ENCODE measurements at regions not wholly inside any gene's neighbourhood (a gene's known extent, or its start where the extent isn't known, plus 50 kb on each side); places are given as distances from the start of the nearest gene placed in this dataset.
"Not testable (repeated sequence)": the region's sequence is repeated elsewhere in the genome, so short reads cannot be mapped to it uniquely, and the experiment has no call there.

- H3K4me1 Mint-ChIP-seq (ENCODE audit: low read depth) = no peaks in the 10 kb centered on the region
- H3K36me3 Mint-ChIP-seq (ENCODE audit: low read depth) = no peaks in the 10 kb centered on the region
- peaks cover 2% of the 10 kb centered on the region for H3K27me3 Mint-ChIP-seq
- intact Hi-C loops (cut with micrococcal nuclease) = no loop called here
- H3K4me3 Mint-ChIP-seq = no peak overlapping the region
- H3K9me3 Mint-ChIP-seq = no peaks in the 10 kb centered on the region
- no peak overlapping the region for H3K27ac Mint-ChIP-seq
These were observed 134.8 kb downstream of the MFSD1 start for GRCh38 chr3:158936530-158937113.

DNA sequence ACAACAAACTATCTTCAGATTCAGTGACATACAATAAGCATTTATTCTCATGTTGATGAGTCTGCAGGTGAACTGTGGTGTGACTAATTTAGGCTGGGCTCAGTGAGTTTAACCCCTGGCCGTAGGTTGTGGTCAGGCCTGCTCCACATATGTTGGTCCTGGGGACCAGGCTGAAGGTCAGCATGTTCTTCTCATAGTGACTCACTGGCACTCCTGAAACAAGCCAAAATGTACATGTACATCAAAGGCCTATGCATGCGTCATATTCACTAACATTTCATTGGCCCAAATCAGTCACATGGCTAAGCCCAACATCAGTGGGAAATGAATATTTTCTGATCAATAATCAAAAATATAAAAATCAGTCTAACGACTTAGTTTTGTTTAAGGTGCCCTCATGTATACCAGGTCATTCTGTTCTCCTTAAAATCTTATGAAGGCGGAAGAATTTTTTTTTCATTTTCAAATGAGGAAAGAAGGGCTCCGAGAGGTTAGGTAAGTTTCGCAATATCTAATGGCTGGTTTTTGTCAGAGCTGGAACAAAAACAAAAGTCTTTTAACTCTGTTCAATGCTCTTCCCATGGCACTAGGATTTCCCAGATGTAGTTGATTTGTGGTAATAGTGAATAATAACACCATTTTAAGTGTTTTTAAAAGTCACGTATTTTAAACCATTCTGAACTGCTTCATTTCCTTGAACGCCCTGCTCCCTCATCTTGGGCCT lies 148.5 kb downstream of the MFSD1 start:
- no peaks in the 10 kb centered on the region for H3K4me1 Mint-ChIP-seq (ENCODE audit: low read depth)
- no peaks in the 10 kb centered on the region for H3K9me3 Mint-ChIP-seq
- no peaks in the 10 kb centered on the region for H3K27me3 Mint-ChIP-seq
- no peaks in the 10 kb centered on the region for H3K36me3 Mint-ChIP-seq (ENCODE audit: low read depth)
- H3K27ac Mint-ChIP-seq = no peak overlapping the region
- intact Hi-C loops (cut with micrococcal nuclease) = no loop called here
- H3K4me3 Mint-ChIP-seq = no peak overlapping the region

DNA sequence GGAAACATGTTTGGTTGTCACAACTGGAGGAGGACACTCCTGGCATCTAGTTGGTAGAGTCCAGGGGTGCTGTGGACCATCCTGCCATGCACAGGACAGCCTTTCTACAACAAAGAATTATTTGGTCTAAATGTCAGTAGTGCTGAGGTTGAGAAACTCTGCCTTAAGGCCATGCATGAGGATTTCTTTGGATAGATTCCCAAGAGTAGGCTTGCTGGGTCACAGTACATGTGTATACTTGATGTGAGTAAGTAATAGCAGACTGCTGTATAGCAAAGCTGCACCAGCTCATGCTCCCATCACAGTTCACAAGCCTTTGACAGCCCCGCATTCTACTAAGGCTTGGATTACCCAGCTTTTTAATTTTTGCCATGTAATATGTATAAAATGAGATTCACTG lies 151.3 kb downstream of the MFSD1 start:
- peaks cover 1% of the 10 kb centered on the region for H3K9me3 Mint-ChIP-seq
- H3K4me3 Mint-ChIP-seq = no peak overlapping the region
- H3K27me3 Mint-ChIP-seq = no peaks in the 10 kb centered on the region
- H3K27ac Mint-ChIP-seq = no peak overlapping the region
- no peaks in the 10 kb centered on the region for H3K36me3 Mint-ChIP-seq (ENCODE audit: low read depth)
- no peaks in the 10 kb centered on the region for H3K4me1 Mint-ChIP-seq (ENCODE audit: low read depth)
- intact Hi-C loops (cut with micrococcal nuclease) = no loop called here

DNA sequence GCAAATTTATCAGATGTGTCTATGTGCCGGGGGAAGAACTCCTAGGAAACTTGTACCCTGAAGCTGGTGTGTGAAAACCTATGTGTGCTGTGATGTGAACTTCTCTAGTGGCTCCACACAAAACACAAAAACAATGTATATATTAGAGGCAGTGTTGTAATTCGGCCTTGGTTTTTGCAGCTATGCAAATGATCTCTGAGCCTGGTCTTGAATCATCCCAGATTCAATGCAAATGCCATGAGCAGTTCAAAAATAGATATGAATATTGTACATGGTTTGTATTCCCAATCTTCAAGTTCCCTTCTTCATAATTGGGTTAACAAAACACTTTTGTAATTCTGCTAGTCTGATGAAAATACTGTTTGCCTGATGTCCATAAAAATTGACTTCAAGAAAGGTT lies 152.6 kb downstream of the MFSD1 start:
- H3K4me3 Mint-ChIP-seq = no peak overlapping the region
- no peak overlapping the region for H3K27ac Mint-ChIP-seq
- peaks cover 8% of the 10 kb centered on the region for H3K9me3 Mint-ChIP-seq
- intact Hi-C loops (cut with micrococcal nuclease) = no loop called here
- H3K4me1 Mint-ChIP-seq (ENCODE audit: low read depth) = no peaks in the 10 kb centered on the region
- H3K36me3 Mint-ChIP-seq (ENCODE audit: low read depth) = no peaks in the 10 kb centered on the region
- no peaks in the 10 kb centered on the region for H3K27me3 Mint-ChIP-seq

DNA sequence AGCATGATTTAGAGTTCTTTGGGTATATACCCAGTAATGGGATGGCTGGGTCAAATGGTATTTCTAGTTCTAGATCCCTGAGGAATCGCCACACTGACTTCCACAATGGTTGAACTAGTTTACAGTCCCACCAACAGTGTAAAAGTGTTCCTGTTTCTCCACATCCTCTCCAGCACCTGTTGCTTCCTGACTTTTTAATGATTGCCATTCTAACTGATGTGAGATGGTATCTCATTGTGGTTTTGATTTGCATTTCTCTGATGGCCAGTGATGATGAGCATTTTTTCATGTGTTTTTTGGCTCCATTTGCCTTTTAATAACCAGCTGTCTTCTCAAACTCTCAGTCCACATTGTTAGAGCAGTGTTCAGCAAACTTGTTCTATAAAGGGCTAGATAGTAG lies 155.9 kb downstream of the MFSD1 start:
- H3K27me3 Mint-ChIP-seq; H3K4me3 Mint-ChIP-seq; H3K27ac Mint-ChIP-seq; H3K36me3 Mint-ChIP-seq (ENCODE audit: low read depth); intact Hi-C loops (cut with micrococcal nuclease); H3K9me3 Mint-ChIP-seq; H3K4me1 Mint-ChIP-seq (ENCODE audit: low read depth): not testable (repeated sequence)

DNA sequence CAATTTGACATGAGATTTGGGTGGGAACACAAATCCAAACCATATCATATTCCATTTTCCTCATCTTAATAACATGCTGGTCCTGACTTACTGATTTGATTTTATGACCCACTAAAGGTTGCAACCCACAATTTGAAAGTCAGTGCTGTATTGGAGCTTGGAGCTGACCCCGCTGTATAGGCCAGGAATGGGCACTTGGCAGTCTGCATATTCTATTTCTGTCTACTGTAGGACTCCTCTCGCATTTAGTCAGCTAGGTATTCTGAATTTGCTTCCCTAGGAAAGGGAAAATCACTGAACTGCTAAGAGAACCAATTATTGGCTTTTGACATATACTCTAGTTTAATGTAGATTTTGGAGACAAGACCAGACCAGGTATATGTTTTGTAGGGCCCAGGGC lies 157.0 kb downstream of the MFSD1 start:
- Mint-ChIP-seq H3K27me3 (no peaks in the 10 kb centered on the region), H3K27ac (no peak overlapping the region), H3K36me3 (ENCODE audit: low read depth) (no peaks in the 10 kb centered on the region), H3K9me3 (peaks cover 8% of the 10 kb centered on the region), H3K4me1 (ENCODE audit: low read depth) (no peaks in the 10 kb centered on the region), H3K4me3 (no peak overlapping the region)
- intact Hi-C loops (cut with micrococcal nuclease) = no loop called here

DNA sequence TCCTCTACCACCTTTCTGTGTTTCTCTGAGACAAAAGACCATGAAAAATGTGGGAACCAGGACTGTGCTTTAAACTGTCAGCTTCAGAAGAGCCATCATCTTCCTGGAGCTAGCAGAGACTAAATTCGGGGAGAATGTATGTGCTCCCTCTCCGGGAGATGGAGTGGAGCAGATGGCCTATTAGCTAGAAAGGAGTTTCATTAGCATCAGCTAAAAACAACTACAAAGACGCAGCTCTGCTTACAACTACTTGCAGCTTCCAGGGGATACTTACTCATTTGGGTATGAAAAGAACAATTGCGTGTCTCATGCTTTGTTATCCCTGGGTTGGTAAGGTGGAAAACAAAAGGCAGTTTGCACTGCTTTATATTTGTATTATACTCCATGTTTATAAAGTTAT lies 159.6 kb downstream of the MFSD1 start:
- Mint-ChIP-seq H3K4me1 (ENCODE audit: low read depth) (no peaks in the 10 kb centered on the region), H3K27ac (no peak overlapping the region), H3K36me3 (ENCODE audit: low read depth) (no peaks in the 10 kb centered on the region), H3K27me3 (no peaks in the 10 kb centered on the region), H3K4me3 (no peak overlapping the region), H3K9me3 (peaks cover 8% of the 10 kb centered on the region)
- intact Hi-C loops (cut with micrococcal nuclease) = no loop called here

DNA sequence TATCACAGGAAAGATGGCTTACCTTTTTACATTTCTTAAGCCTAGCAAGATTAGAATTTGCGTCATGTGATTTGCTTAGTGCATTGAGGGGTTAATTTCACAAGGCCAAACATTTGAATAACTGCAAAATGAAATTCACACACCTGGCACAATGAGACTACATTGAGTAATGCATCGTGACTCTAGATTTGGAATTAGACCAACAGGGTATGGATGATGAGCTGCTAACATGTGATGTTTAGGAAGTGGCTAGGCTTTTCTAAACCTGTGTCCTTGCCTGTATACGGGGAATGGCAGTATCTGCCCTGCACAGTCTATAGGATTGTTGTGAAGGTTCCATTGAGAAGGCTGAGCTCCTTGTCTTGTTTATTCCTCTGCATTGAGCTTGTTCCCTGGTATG lies 160.1 kb downstream of the MFSD1 start:
- Mint-ChIP-seq H3K4me3 (no peak overlapping the region), H3K4me1 (ENCODE audit: low read depth) (no peaks in the 10 kb centered on the region), H3K27me3 (no peaks in the 10 kb centered on the region), H3K27ac (no peak overlapping the region), H3K9me3 (peaks cover 8% of the 10 kb centered on the region), H3K36me3 (ENCODE audit: low read depth) (no peaks in the 10 kb centered on the region)
- intact Hi-C loops (cut with micrococcal nuclease) = no loop called here

- Mint-ChIP-seq H3K4me1 (ENCODE audit: low read depth) (no peaks in the 10 kb centered on the region), H3K27me3 (no peaks in the 10 kb centered on the region), H3K36me3 (ENCODE audit: low read depth) (no peaks in the 10 kb centered on the region), H3K27ac (no peak overlapping the region), H3K4me3 (no peak overlapping the region), H3K9me3 (no peaks in the 10 kb centered on the region)
- intact Hi-C loops (cut with micrococcal nuclease) = no loop called here
These were observed 168.2 kb downstream of the MFSD1 start for GRCh38 chr3:158970006-158970405.

- no peak overlapping the region for H3K27ac Mint-ChIP-seq
- H3K4me3 Mint-ChIP-seq = no peak overlapping the region
- intact Hi-C loops (cut with micrococcal nuclease) = no loop called here
- H3K9me3 Mint-ChIP-seq = no peaks in the 10 kb centered on the region
- no peaks in the 10 kb centered on the region for H3K4me1 Mint-ChIP-seq (ENCODE audit: low read depth)
- no peaks in the 10 kb centered on the region for H3K27me3 Mint-ChIP-seq
- H3K36me3 Mint-ChIP-seq (ENCODE audit: low read depth) = no peaks in the 10 kb centered on the region
These were observed 173.1 kb downstream of the MFSD1 start for GRCh38 chr3:158974904-158975303.

- H3K4me1 Mint-ChIP-seq (ENCODE audit: low read depth) = no peaks in the 10 kb centered on the region
- H3K36me3 Mint-ChIP-seq (ENCODE audit: low read depth) = no peaks in the 10 kb centered on the region
- no peaks in the 10 kb centered on the region for H3K27me3 Mint-ChIP-seq
- no peak overlapping the region for H3K4me3 Mint-ChIP-seq
- H3K9me3 Mint-ChIP-seq = no peaks in the 10 kb centered on the region
- intact Hi-C loops (cut with micrococcal nuclease) = no loop called here
- no peak overlapping the region for H3K27ac Mint-ChIP-seq
These were observed 175.1 kb downstream of the MFSD1 start for GRCh38 chr3:158976966-158977365.

DNA sequence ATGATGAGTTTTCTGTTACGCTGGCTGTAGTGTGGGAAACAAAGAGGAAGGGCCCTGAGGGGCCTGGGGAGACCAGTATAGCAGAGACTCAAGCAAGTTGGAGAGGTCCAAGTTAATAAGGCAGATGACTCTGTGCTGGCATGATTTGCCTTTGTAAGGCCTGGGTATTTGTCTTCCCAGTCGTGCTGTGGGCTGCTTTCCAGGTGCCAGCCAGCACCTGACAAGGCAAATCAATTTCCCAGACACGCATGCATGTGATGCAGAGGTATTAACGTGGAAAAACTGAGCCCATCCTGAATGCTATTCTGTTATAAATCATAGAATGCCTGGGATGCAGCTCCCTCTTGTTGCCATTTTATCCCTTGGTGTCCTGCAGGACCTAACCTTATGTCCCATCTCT lies 175.6 kb downstream of the MFSD1 start:
- no peak overlapping the region for H3K4me3 Mint-ChIP-seq
- H3K4me1 Mint-ChIP-seq (ENCODE audit: low read depth) = no peaks in the 10 kb centered on the region
- no peaks in the 10 kb centered on the region for H3K27me3 Mint-ChIP-seq
- intact Hi-C loops (cut with micrococcal nuclease) = no loop called here
- no peaks in the 10 kb centered on the region for H3K9me3 Mint-ChIP-seq
- H3K36me3 Mint-ChIP-seq (ENCODE audit: low read depth) = no peaks in the 10 kb centered on the region
- no peak overlapping the region for H3K27ac Mint-ChIP-seq

- Mint-ChIP-seq H3K4me3 (no peak overlapping the region), H3K36me3 (ENCODE audit: low read depth) (no peaks in the 10 kb centered on the region), H3K9me3 (peaks cover 2% of the 10 kb centered on the region), H3K4me1 (ENCODE audit: low read depth) (no peaks in the 10 kb centered on the region), H3K27ac (no peak overlapping the region), H3K27me3 (no peaks in the 10 kb centered on the region)
- intact Hi-C loops (cut with micrococcal nuclease) = no loop called here
These were observed 181.6 kb downstream of the MFSD1 start for GRCh38 chr3:158983216-158984099.

DNA sequence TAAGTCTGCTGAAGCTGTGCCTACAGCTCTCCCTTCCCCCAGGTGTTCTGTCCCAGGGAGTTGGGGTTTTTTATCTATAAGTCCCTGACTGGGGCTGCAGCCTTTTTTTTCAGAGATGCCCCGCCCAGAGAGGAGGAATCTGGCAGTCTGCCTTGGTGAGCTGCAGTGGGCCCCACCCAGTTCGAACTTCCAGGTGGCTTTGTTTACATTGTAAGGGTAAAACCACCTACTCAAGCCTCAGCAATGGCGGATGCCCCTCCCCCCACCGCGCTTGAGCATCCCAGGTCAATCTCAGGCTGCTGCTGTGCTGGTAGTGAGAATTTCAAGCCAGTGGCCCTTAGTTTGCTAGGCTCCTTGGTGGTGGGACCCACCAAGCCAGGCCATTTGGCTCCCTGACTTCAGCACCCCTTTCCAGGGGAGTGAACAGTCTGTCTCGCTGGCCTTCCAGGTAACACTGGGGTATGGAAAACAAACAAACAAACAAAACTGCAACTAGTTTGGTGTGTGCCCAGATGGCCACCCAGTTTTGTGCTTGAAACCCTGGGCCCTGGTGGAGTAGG lies 189.4 kb downstream of the MFSD1 start:
- no peaks in the 10 kb centered on the region for H3K36me3 Mint-ChIP-seq (ENCODE audit: low read depth)
- peaks cover 5% of the 10 kb centered on the region for H3K9me3 Mint-ChIP-seq
- no peak overlapping the region for H3K27ac Mint-ChIP-seq
- H3K27me3 Mint-ChIP-seq = no peaks in the 10 kb centered on the region
- intact Hi-C loops (cut with micrococcal nuclease) = no loop called here
- H3K4me3 Mint-ChIP-seq = no peak overlapping the region
- H3K4me1 Mint-ChIP-seq (ENCODE audit: low read depth) = no peaks in the 10 kb centered on the region

Data from dendritic cell treated with granulocyte-macrophage colony-stimulating factor and Interleukin-4, amounts not matched to agents 40 ng/mL and 50 ng/mL, for 4 days (primary cell).